ENCODE measurements at regions not wholly inside any gene's neighbourhood (a gene's known extent, or its start where the extent isn't known, plus 50 kb on each side); places are given as distances from the start of the nearest gene placed in this dataset.

DNA sequence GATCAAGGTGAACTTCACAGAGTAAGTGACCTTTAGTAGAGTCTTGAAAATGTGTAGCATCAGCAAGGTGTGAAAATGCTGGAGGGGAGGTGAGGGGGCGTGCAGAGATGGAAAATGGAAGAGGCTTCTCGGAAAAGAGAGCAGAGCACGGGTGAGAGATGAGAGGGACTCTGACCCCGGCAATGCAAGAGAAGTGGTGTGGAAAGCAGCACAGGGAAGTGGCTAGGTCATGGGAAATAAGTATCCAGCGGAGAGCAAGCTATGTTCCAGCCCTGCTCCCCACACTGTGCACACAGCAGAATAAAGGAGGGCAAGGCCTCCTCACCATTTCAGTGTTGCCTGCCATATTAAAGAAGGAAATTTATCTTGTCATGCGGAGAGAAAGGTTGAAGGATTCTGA lies 241.7 kb upstream of the DOK6 start:
- TF ChIP-seq CHD2 (IDR thresholded peaks at IDR 0.05; ENCODE audit: low read length) (no peak), PHF8 (conservative IDR thresholded peaks at IDR 0.05; ENCODE audit: low read depth, low read length) (no peak), NRF1 (IDR thresholded peaks at IDR 0.05; ENCODE audit: low read depth, low read length) (no peak), TAF1 (IDR thresholded peaks at IDR 0.05; ENCODE audit: low read depth, low read length) (no peak), POLR2AphosphoS5 (IDR thresholded peaks at IDR 0.05; ENCODE audit: low read depth, low read length) (no peak), SP1 (IDR thresholded peaks at IDR 0.05; ENCODE audit: low read depth, low read length) (no peak), KDM1A (IDR thresholded peaks at IDR 0.05; ENCODE audit: borderline replicate concordance, low read length) (no peak)
- TF ChIP-seq, protein P1, sequence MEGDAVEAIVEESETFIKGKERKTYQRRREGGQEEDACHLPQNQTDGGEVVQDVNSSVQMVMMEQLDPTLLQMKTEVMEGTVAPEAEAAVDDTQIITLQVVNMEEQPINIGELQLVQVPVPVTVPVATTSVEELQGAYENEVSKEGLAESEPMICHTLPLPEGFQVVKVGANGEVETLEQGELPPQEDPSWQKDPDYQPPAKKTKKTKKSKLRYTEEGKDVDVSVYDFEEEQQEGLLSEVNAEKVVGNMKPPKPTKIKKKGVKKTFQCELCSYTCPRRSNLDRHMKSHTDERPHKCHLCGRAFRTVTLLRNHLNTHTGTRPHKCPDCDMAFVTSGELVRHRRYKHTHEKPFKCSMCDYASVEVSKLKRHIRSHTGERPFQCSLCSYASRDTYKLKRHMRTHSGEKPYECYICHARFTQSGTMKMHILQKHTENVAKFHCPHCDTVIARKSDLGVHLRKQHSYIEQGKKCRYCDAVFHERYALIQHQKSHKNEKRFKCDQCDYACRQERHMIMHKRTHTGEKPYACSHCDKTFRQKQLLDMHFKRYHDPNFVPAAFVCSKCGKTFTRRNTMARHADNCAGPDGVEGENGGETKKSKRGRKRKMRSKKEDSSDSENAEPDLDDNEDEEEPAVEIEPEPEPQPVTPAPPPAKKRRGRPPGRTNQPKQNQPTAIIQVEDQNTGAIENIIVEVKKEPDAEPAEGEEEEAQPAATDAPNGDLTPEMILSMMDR (IDR thresholded peaks at IDR 0.05; ENCODE audit: control extremely low read depth in 1 of 3, insufficient read depth in 1 of 3, low read depth in 1 of 3, low read length in 3 of 3): no peak

Data from H1 (cell line).